Keratinocyte (primary cell): ENCODE measurements at regions not wholly inside any gene's neighbourhood (a gene's known extent, or its start where the extent isn't known, plus 50 kb on each side); places are given as distances from the start of the nearest gene placed in this dataset.

Source experiments
- DNase-seq: peaks from one replicate; pipeline ENCODE4 v3.0.0-alpha.2; 2011; ENCODE audit warnings: low read depth, missing footprints, low spot score
- FAIRE-seq: peaks from 2 replicates; lab custom pipeline; 2011; peaks lifted over from hg19 to GRCh38; lab: Jason Lieb, UNC
- H2AFZ ChIP-seq: 2 replicates; pipeline ENCODE4 v1.6.0; 2012; ENCODE audit warnings: low read length, control low read depth, inconsistent platforms; ENCODE audit not compliant: control insufficient read depth
- H3K27ac ChIP-seq: 2 replicates; pipeline ENCODE4 v1.5.1; 2011; ENCODE audit warnings: low read length; ENCODE audit not compliant: control insufficient read depth, insufficient read depth
- H3K27me3 ChIP-seq: 3 replicates; pipeline ENCODE4 v1.6.0; 2011; ENCODE audit warnings: low read length; ENCODE audit not compliant: control insufficient read depth, insufficient read depth; ENCODE audit errors: extremely low read depth
- H3K36me3 ChIP-seq, 2 experiments: 2 replicates in 1 of 2; 3 replicates in 1 of 2; pipeline ENCODE4 v1.5.1; 2011; ENCODE audit warnings: low read length in 2 of 2, mild to moderate bottlenecking in 1 of 2; ENCODE audit not compliant: control insufficient read depth in 2 of 2, insufficient read depth in 2 of 2; ENCODE audit errors: extremely low read depth in 1 of 2
- H3K4me1 ChIP-seq: 3 replicates; pipeline ENCODE4 v1.5.1; 2011; ENCODE audit warnings: low read length; ENCODE audit not compliant: control insufficient read depth, insufficient read depth; ENCODE audit errors: extremely low read depth
- H3K4me2 ChIP-seq: 3 replicates; pipeline ENCODE4 v1.6.0; 2011; ENCODE audit warnings: low read depth, low read length; ENCODE audit not compliant: control insufficient read depth, insufficient read depth; ENCODE audit errors: extremely low read depth
- H3K4me3 ChIP-seq, 3 experiments: fragments of 200-600 bp in 1 of 3; sonication (generic) in 1 of 3; 2 replicates in 2 of 3; 3 replicates in 1 of 3; pipeline ENCODE4 v1.5.1; 2011 to 2016; ENCODE audit warnings: low read length in 3 of 3, mild to moderate bottlenecking in 3 of 3, control low read depth in 2 of 3, inconsistent platforms in 1 of 3, low read depth in 1 of 3, mixed read lengths in 1 of 3, mixed run types in 1 of 3, moderate library complexity in 1 of 3; ENCODE audit not compliant: control insufficient read depth in 2 of 3, insufficient read depth in 2 of 3; ENCODE audit errors: extremely low read depth in 1 of 3
- H3K79me2 ChIP-seq: 2 replicates; pipeline ENCODE4 v1.6.0; 2012; ENCODE audit warnings: low read length; ENCODE audit not compliant: control insufficient read depth, insufficient read depth
- H3K9ac ChIP-seq: 3 replicates; pipeline ENCODE4 v1.6.0; 2011; ENCODE audit warnings: low read length; ENCODE audit not compliant: control insufficient read depth, insufficient read depth; ENCODE audit errors: extremely low read depth
- H3K9me1 ChIP-seq: 3 replicates; pipeline ENCODE4 v1.6.0; 2011; ENCODE audit warnings: low read length; ENCODE audit not compliant: control insufficient read depth, insufficient read depth; ENCODE audit errors: extremely low read depth
- H3K9me3 ChIP-seq: 2 replicates; pipeline ENCODE4 v1.5.1; 2012; ENCODE audit warnings: low read depth, low read length; ENCODE audit not compliant: control insufficient read depth
- H4K20me1 ChIP-seq: 3 replicates; pipeline ENCODE4 v1.6.0; 2011; ENCODE audit warnings: low read length; ENCODE audit not compliant: control insufficient read depth, insufficient read depth; ENCODE audit errors: extremely low read depth
- CTCF ChIP-seq, 3 experiments: IDR thresholded peaks in 1 of 3; conservative IDR thresholded peaks in 1 of 3; optimal IDR thresholded peaks in 1 of 3; 2 replicates in 2 of 3; 3 replicates in 1 of 3; pipeline versions ENCODE3 to v1.5.1; 2011; ENCODE audit warnings: low read length in 3 of 3, mild to moderate bottlenecking in 3 of 3, moderate library complexity in 2 of 3, control low read depth in 1 of 3, inconsistent platforms in 1 of 3; ENCODE audit not compliant: insufficient read depth in 2 of 3; ENCODE audit errors: extremely low read depth in 1 of 3
- EZH2 ChIP-seq: IDR thresholded peaks from one replicate; pipeline ENCODE4 v1.6.1; 2012; ENCODE audit warnings: inconsistent platforms, mild to moderate bottlenecking, low read length, moderate library complexity
- dilution Hi-C: fragments of 300-500 bp; cut with MboI; formaldehyde crosslinking; loops from one replicate; pipeline ENCODE4 v1.7.0; 2020; ENCODE audit warnings: low sequenced_read_pairs; ENCODE audit not compliant: extremely low pct_ligation_motif_present

DNA sequence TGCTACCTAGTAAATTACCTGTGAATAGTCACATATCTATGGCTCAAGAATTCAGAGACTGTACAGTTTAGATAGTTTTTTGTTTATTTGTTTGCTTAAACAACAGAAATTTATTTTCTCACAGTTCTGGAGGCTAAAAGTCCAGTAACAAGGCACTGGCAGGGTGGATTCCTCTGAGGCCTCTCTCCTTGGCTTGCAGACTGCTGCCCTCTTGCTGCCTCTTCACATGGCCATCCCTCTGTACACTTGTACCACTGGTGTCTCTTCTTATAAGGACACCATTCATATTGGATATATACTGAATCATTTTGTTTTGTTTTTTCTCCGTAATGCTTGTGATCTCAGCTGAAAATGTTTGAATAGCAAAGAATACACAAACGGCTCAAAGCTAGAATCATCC lies 56.4 kb upstream of the MIR17HG start:
- no peak for TF ChIP-seq CTCF (optimal IDR thresholded peaks at IDR 0.05 in 1 of 3, IDR thresholded peaks at IDR 0.05 in 1 of 3, conservative IDR thresholded peaks at IDR 0.05 in 1 of 3; ENCODE audit: extremely low read depth in 1 of 3, insufficient read depth in 2 of 3, low read length in 3 of 3)
- TF ChIP-seq EZH2: no peak
- no peak overlapping the region for H3K4me3 ChIP-seq
- no peak for DNase-seq
- H3K79me2 ChIP-seq: no peaks in the 10 kb centered on the region
- no peaks in the 10 kb centered on the region for H3K9me3 ChIP-seq
- no peaks in the 10 kb centered on the region for H3K9me1 ChIP-seq
- H3K9ac ChIP-seq: no peak overlapping the region
- no peaks in the 10 kb centered on the region for H3K36me3 ChIP-seq
- no peak for FAIRE-seq
- no peaks in the 10 kb centered on the region for H3K27me3 ChIP-seq
- H4K20me1 ChIP-seq: no peaks in the 10 kb centered on the region
- H3K27ac ChIP-seq: no peak overlapping the region
- H3K4me1 ChIP-seq: no peaks in the 10 kb centered on the region
- H3K4me2 ChIP-seq: no peak overlapping the region
- no peak overlapping the region for H2AFZ ChIP-seq
- dilution Hi-C loops: no loop called here

DNA sequence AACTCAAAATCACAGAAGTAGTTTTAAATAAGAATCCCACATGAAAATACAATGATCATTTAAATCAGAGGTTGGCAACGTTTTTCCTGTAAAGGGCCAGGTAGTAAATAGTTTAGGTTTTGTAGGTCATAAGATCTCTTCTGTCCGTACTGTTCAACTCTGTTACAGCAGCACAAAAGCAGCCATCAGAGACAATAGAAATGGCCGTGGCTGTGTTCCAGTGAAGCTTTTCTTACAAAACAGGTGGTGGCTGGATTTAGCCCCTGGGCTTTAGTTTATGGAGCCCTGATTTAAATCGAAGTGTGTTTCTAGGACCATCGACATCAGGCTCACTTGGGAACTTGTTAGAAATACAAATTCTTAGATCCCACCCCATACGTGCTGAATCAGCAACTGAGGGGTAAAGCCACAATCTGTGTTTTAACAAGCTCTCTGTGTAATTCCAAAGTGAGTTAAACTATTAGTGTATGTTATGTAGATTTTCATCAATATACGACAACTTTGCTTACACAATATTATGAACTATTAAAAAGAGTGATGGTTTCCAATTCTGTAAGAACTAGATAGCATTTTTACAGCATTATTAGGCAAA lies 54.8 kb upstream of the MIR17HG start:
- Histone ChIP-seq H4K20me1 (no peaks in the 10 kb centered on the region), H3K9me3 (no peaks in the 10 kb centered on the region), H3K4me2 (no peak overlapping the region), H3K27ac (no peak overlapping the region), H2AFZ (no peak overlapping the region), H3K27me3 (no peaks in the 10 kb centered on the region), H3K9ac (no peak overlapping the region), H3K9me1 (no peaks in the 10 kb centered on the region), H3K4me3 (no peak overlapping the region), H3K79me2 (no peaks in the 10 kb centered on the region), H3K36me3 (no peaks in the 10 kb centered on the region), H3K4me1 (no peaks in the 10 kb centered on the region)
- no peak for TF ChIP-seq CTCF (optimal IDR thresholded peaks at IDR 0.05 in 1 of 3, IDR thresholded peaks at IDR 0.05 in 1 of 3, conservative IDR thresholded peaks at IDR 0.05 in 1 of 3; ENCODE audit: extremely low read depth in 1 of 3, insufficient read depth in 2 of 3, low read length in 3 of 3)
- TF ChIP-seq EZH2: no peak
- no peak for DNase-seq
- no peak for FAIRE-seq
- dilution Hi-C loops: no loop called here
